ENCODE measurements at regions not wholly inside any gene's neighbourhood (a gene's known extent, or its start where the extent isn't known, plus 50 kb on each side); places are given as distances from the start of the nearest gene placed in this dataset.
A peak's percentile ranks its signal among the peaks of the same experiment; 100 is the strongest.

- TF ChIP-seq CTCF (IDR thresholded peaks at IDR 0.05; ENCODE audit: control extremely low read depth in 1 of 3, insufficient read depth in 1 of 3, low read depth in 1 of 3, low read length in 3 of 3) (peak in 2 of 3 experiments; percentile 20 to 45; a peak in 2 of 4 replicates), SAP30 (IDR thresholded peaks at IDR 0.05; ENCODE audit: insufficient read depth, insufficient replicate concordance, low read length) (no peak)
Observed at GRCh38 chr11:13183094-13183825, 94.3 kb upstream of the BMAL1 start (continued).
